GM23248 (cell line): ENCODE measurements at regions not wholly inside any gene's neighbourhood (a gene's known extent, or its start where the extent isn't known, plus 50 kb on each side); places are given as distances from the start of the nearest gene placed in this dataset.

Experiments
- EZH2 ChIP-seq: fragments of 200-600 bp; sonication (generic); IDR thresholded peaks from 2 replicates; pipeline ENCODE4 v1.6.1; 2018; ENCODE audit warnings: antibody characterized with exemption, mild to moderate bottlenecking; ENCODE audit not compliant: insufficient read depth, poor library complexity, severe bottlenecking
- EZH2phosphoT487 ChIP-seq: fragments of 200-600 bp; sonication (generic); IDR thresholded peaks from 2 replicates; pipeline ENCODE4 v1.6.1; 2018; ENCODE audit warnings: antibody characterized with exemption, moderate library complexity, mild to moderate bottlenecking, low read depth; ENCODE audit not compliant: insufficient read depth

DNA sequence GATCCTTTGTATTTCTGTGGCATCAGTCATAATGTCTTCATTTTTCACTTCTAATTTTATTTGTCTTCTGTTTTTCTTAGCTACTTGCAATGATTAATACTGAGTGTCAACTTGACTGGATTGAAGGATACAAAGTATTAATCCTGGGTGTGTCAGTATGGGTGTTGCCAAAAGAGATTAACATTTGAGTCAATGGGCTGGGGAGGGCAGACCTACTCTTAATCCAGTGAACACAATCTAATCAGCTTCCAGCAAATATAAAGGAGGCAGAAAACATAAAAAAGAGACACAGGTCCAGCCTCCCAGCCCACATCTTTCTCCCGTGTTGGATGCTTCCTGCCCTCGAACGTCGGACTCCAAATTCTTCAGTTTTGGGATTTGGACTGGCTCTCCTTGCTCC lies 640.9 kb upstream of the MIR17HG start:
- TF ChIP-seq EZH2 (no peak), EZH2phosphoT487 (no peak)
